PC-9 (cell line): ENCODE measurements at regions not wholly inside any gene's neighbourhood (a gene's known extent, or its start where the extent isn't known, plus 50 kb on each side); places are given as distances from the start of the nearest gene placed in this dataset.

Experiments used
- EZH2 ChIP-seq: fragments of 200-600 bp; sonication (generic); IDR thresholded peaks from 2 replicates; pipeline ENCODE4 v1.8.0; 2017; ENCODE audit warnings: antibody characterized with exemption, low read depth
- TF ChIP-seq, protein P1 (sequence below): fragments of 200-600 bp; sonication (generic); conservative IDR thresholded peaks from 2 replicates; pipeline ENCODE4 v1.6.1; 2017; ENCODE audit warnings: mixed run types, antibody characterized with exemption, mild to moderate bottlenecking, moderate library complexity

DNA sequence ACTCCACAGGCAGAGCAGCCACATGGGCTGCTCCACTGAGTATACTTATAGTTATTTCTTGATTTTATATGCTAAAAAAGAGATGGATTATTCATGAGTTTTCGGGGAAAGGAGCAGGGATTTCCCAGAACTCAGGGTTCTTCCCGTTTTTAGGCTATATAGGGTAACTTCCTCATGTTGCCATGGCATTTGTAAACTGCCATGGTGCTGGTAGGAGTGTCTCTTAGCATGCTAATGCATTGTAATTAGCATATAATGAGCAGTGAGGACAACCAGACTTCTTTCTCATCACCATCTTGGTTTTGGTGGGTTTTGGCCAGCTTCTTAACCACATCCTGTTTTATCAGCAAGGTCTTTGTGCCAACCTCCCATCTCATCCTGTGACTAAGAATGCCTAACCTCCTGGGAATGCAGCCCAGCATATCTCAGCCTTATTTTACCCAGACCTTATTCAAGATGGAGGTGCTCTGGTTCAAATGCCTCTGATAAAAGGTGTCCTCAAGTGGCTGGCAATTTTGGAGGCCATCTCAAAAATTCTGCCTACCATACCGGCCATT lies 213.0 kb upstream of the VEGFC start:
- TF ChIP-seq, protein P1, sequence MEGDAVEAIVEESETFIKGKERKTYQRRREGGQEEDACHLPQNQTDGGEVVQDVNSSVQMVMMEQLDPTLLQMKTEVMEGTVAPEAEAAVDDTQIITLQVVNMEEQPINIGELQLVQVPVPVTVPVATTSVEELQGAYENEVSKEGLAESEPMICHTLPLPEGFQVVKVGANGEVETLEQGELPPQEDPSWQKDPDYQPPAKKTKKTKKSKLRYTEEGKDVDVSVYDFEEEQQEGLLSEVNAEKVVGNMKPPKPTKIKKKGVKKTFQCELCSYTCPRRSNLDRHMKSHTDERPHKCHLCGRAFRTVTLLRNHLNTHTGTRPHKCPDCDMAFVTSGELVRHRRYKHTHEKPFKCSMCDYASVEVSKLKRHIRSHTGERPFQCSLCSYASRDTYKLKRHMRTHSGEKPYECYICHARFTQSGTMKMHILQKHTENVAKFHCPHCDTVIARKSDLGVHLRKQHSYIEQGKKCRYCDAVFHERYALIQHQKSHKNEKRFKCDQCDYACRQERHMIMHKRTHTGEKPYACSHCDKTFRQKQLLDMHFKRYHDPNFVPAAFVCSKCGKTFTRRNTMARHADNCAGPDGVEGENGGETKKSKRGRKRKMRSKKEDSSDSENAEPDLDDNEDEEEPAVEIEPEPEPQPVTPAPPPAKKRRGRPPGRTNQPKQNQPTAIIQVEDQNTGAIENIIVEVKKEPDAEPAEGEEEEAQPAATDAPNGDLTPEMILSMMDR: no peak
- TF ChIP-seq EZH2: no peak
